GM19025 (cell line): ENCODE measurements at regions not wholly inside any gene's neighbourhood (a gene's known extent, or its start where the extent isn't known, plus 50 kb on each side); places are given as distances from the start of the nearest gene placed in this dataset.

Experiments
- ATAC-seq: cut with Tn5 transposase; IDR thresholded peaks from one replicate; pipeline ENCODE4 v1.9.1; 2021; ENCODE audit warnings: mild to moderate bottlenecking, low read depth, moderate library complexity; ENCODE audit not compliant: unreplicated experiment

GRCh38 chr2:41504532-41504931 lies 543.3 kb upstream of the PKDCC start:
- ATAC-seq = no peak

- no peak for ATAC-seq
Measured at GRCh38 chr2:41510108-41510507, 537.7 kb upstream of the PKDCC start.

- ATAC-seq = no peak
Measured at GRCh38 chr2:41521211-41521610, 526.6 kb upstream of the PKDCC start.

GRCh38 chr2:41527525-41528323 lies 520.1 kb upstream of the PKDCC start:
- no peak for ATAC-seq

- ATAC-seq = no peak
Measured at GRCh38 chr2:41535575-41535974, 512.2 kb upstream of the PKDCC start.

- ATAC-seq = no peak
Measured at GRCh38 chr2:41540272-41540998, 507.4 kb upstream of the PKDCC start.

- ATAC-seq = no peak
Measured at GRCh38 chr2:41543726-41544125, 504.1 kb upstream of the PKDCC start.

- no peak for ATAC-seq
Measured at GRCh38 chr2:41544709-41545108, 503.1 kb upstream of the PKDCC start.

- no peak for ATAC-seq
Measured at GRCh38 chr2:41546031-41546430, 501.8 kb upstream of the PKDCC start.

- no peak for ATAC-seq
Measured at GRCh38 chr2:41568648-41569047, 479.2 kb upstream of the PKDCC start.

- ATAC-seq = no peak
Measured at GRCh38 chr2:41572154-41572553, 475.7 kb upstream of the PKDCC start.

GRCh38 chr2:41576423-41576822 lies 471.4 kb upstream of the PKDCC start:
- ATAC-seq = no peak

GRCh38 chr2:41579806-41580205 lies 468.0 kb upstream of the PKDCC start:
- no peak for ATAC-seq

- no peak for ATAC-seq
Measured at GRCh38 chr2:41580806-41581205, 467.0 kb upstream of the PKDCC start.

GRCh38 chr2:41595240-41595639 lies 452.6 kb upstream of the PKDCC start:
- no peak for ATAC-seq

- ATAC-seq = no peak
Measured at GRCh38 chr2:41597680-41598079, 450.1 kb upstream of the PKDCC start.

GRCh38 chr2:41598161-41598894 lies 449.5 kb upstream of the PKDCC start:
- ATAC-seq = no peak

- ATAC-seq = no peak
Measured at GRCh38 chr2:41600460-41600859, 447.4 kb upstream of the PKDCC start.

GRCh38 chr2:41602341-41602740 lies 445.5 kb upstream of the PKDCC start:
- no peak for ATAC-seq

- ATAC-seq = no peak
Measured at GRCh38 chr2:41605311-41605710, 442.5 kb upstream of the PKDCC start.

GRCh38 chr2:41605914-41606313 lies 441.9 kb upstream of the PKDCC start:
- no peak for ATAC-seq
